NCI-H146 treated with DMSO at 0.1 percent for 48 hours (cell line): ENCODE measurements at regions not wholly inside any gene's neighbourhood (a gene's known extent, or its start where the extent isn't known, plus 50 kb on each side); places are given as distances from the start of the nearest gene placed in this dataset.
"Not testable (repeated sequence)": the region's sequence is repeated elsewhere in the genome, so short reads cannot be mapped to it uniquely, and the experiment has no call there.

Experiments used
- DNase-seq: peaks from one replicate; lab custom pipeline; 2025; ENCODE audit not compliant: unreplicated experiment; lab: John Stamatoyannopoulos, UW

GRCh38 chr12:16884819-16885218 is 278.9 kb upstream of the LMO3 start:
- DNase-seq, result no peak

GRCh38 chr12:16884056-16884455 is 278.1 kb upstream of the LMO3 start:
- DNase-seq, result no peak

- peak; percentile 19 for DNase-seq
Measured at GRCh38 chr12:16881986-16882570, 276.1 kb upstream of the LMO3 start.

- DNase-seq, result peak; percentile 90
Measured at GRCh38 chr12:16880864-16881285, 274.9 kb upstream of the LMO3 start.

GRCh38 chr12:16870845-16871244 is 264.9 kb upstream of the LMO3 start:
- DNase-seq, result no peak

GRCh38 chr12:16863742-16864141 is 257.8 kb upstream of the LMO3 start:
- DNase-seq, result no peak

GRCh38 chr12:16857456-16857923 is 251.5 kb upstream of the LMO3 start:
- no peak for DNase-seq

- DNase-seq, result no peak
Measured at GRCh38 chr12:16854465-16854864, 248.5 kb upstream of the LMO3 start.

- DNase-seq, result no peak
Measured at GRCh38 chr12:16849473-16849872, 243.5 kb upstream of the LMO3 start.

- DNase-seq, result no peak
Measured at GRCh38 chr12:16844875-16845274, 238.9 kb upstream of the LMO3 start.

GRCh38 chr12:16833376-16834015 is 227.5 kb upstream of the LMO3 start:
- DNase-seq, result no peak

- DNase-seq, result no peak
Measured at GRCh38 chr12:16828891-16829290, 222.9 kb upstream of the LMO3 start.

GRCh38 chr12:16807731-16808130 is 201.8 kb upstream of the LMO3 start:
- no peak for DNase-seq

GRCh38 chr12:16796168-16796567 is 190.2 kb upstream of the LMO3 start:
- DNase-seq, result peak; percentile 52

GRCh38 chr12:16789204-16789790 is 183.3 kb upstream of the LMO3 start:
- no peak for DNase-seq

- no peak for DNase-seq
Measured at GRCh38 chr12:16788506-16789203, 182.7 kb upstream of the LMO3 start.

GRCh38 chr12:16785953-16786352 is 180.0 kb upstream of the LMO3 start:
- peak; percentile 56 for DNase-seq

- peak; percentile 56 for DNase-seq
Measured at GRCh38 chr12:16785524-16785923, 179.6 kb upstream of the LMO3 start.

- DNase-seq, result not testable (repeated sequence)
Measured at GRCh38 chr12:16769129-16769528, 163.2 kb upstream of the LMO3 start.

GRCh38 chr12:16766736-16767135 is 160.8 kb upstream of the LMO3 start:
- no peak for DNase-seq

GRCh38 chr12:16763901-16764300 is 157.9 kb upstream of the LMO3 start:
- no peak for DNase-seq
